ENCODE measurements at regions not wholly inside any gene's neighbourhood (a gene's known extent, or its start where the extent isn't known, plus 50 kb on each side); places are given as distances from the start of the nearest gene placed in this dataset.

DNA sequence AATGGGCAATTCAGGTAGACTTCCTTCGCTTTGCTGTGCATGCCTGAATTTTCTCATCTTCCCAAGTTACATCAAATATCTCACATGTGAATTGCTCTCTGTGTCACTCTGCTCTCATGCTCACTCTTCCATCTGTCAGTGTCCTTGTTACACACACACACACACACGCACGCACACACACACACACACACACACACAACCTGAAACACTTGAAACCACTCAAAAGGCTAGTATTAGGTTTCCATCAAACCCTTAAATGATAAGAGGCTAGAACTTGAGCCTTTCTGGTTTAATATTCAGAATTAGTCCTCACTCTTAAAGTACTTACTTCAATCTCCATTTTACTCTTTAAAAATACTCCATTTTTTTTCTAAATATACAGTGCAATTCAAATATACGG lies 282.4 kb downstream of the C11orf87 start (continued):
- TF ChIP-seq, protein P1, sequence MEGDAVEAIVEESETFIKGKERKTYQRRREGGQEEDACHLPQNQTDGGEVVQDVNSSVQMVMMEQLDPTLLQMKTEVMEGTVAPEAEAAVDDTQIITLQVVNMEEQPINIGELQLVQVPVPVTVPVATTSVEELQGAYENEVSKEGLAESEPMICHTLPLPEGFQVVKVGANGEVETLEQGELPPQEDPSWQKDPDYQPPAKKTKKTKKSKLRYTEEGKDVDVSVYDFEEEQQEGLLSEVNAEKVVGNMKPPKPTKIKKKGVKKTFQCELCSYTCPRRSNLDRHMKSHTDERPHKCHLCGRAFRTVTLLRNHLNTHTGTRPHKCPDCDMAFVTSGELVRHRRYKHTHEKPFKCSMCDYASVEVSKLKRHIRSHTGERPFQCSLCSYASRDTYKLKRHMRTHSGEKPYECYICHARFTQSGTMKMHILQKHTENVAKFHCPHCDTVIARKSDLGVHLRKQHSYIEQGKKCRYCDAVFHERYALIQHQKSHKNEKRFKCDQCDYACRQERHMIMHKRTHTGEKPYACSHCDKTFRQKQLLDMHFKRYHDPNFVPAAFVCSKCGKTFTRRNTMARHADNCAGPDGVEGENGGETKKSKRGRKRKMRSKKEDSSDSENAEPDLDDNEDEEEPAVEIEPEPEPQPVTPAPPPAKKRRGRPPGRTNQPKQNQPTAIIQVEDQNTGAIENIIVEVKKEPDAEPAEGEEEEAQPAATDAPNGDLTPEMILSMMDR (IDR thresholded peaks at IDR 0.05 in 2 of 3, conservative IDR thresholded peaks at IDR 0.05 in 1 of 3; ENCODE audit: control insufficient read depth in 2 of 3, extremely low read depth in 1 of 3, insufficient read depth in 1 of 3, low read depth in 3 of 3, low read length in 3 of 3) = no peak
- TF ChIP-seq MYB (IDR thresholded peaks at IDR 0.05; ENCODE audit: borderline replicate concordance, low read depth, low read length) (no peak), NFIC (IDR thresholded peaks at IDR 0.05; ENCODE audit: low read depth, low read length) (no peak), LARP7 (IDR thresholded peaks at IDR 0.05) (no peak), EGR1 (IDR thresholded peaks at IDR 0.05; ENCODE audit: borderline replicate concordance in 1 of 2, low read depth in 2 of 2, low read length in 2 of 2) (no peak), KDM1A (IDR thresholded peaks at IDR 0.05; ENCODE audit: borderline replicate concordance) (no peak)

DNA sequence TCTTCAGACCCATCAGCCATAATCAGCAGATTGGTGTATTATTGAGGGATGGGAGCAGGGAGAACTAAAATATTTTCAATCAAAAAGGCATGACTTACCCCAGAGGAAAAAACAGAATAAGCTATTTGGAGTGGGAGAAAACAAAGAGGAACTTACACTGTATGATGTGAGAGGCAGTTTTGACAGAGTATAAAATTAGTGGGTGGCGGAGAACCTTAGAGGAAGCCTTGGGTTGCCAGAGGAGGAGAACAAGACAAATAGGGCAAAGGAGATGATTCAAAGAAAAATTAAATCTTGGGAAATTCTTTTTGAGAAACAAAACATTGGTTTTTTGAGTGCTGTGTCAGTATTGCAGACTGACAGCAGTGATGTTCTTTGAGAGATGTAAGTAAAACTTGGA lies 285.0 kb downstream of the C11orf87 start:
- WGBS (ENCODE audit: insufficient coverage, insufficient replicate concordance, low lambda C conversion rate, missing lambda C conversion rate) = 90% methylated on average over 1 of the region's 1 CpG
- no peaks in the 10 kb centered on the region for H3K4me1 ChIP-seq (ENCODE audit: control insufficient read depth, insufficient read depth, low read length)
- H2AFZ ChIP-seq (ENCODE audit: control insufficient read depth, low read depth, low read length) = no peak overlapping the region
- no peaks in the 10 kb centered on the region for H4K20me1 ChIP-seq (ENCODE audit: control insufficient read depth, insufficient read depth)
- no peaks in the 10 kb centered on the region for H3K9me3 ChIP-seq (replicated peaks; ENCODE audit: control insufficient read depth, insufficient read depth, low read length)
- TF ChIP-seq STAT3 (IDR thresholded peaks at IDR 0.05; ENCODE audit: low read depth, low read length) (no peak), MYC (IDR thresholded peaks at IDR 0.05; ENCODE audit: insufficient read depth, insufficient read length, insufficient replicate concordance, low read length, severe bottlenecking) (no peak), MTA3 (IDR thresholded peaks at IDR 0.05; ENCODE audit: borderline replicate concordance, low read length) (no peak), ZNF217 (IDR thresholded peaks at IDR 0.05) (no peak), WRNIP1 (IDR thresholded peaks at IDR 0.05; ENCODE audit: borderline replicate concordance, low read depth, low read length) (no peak)
- TF ChIP-seq, protein P2, sequence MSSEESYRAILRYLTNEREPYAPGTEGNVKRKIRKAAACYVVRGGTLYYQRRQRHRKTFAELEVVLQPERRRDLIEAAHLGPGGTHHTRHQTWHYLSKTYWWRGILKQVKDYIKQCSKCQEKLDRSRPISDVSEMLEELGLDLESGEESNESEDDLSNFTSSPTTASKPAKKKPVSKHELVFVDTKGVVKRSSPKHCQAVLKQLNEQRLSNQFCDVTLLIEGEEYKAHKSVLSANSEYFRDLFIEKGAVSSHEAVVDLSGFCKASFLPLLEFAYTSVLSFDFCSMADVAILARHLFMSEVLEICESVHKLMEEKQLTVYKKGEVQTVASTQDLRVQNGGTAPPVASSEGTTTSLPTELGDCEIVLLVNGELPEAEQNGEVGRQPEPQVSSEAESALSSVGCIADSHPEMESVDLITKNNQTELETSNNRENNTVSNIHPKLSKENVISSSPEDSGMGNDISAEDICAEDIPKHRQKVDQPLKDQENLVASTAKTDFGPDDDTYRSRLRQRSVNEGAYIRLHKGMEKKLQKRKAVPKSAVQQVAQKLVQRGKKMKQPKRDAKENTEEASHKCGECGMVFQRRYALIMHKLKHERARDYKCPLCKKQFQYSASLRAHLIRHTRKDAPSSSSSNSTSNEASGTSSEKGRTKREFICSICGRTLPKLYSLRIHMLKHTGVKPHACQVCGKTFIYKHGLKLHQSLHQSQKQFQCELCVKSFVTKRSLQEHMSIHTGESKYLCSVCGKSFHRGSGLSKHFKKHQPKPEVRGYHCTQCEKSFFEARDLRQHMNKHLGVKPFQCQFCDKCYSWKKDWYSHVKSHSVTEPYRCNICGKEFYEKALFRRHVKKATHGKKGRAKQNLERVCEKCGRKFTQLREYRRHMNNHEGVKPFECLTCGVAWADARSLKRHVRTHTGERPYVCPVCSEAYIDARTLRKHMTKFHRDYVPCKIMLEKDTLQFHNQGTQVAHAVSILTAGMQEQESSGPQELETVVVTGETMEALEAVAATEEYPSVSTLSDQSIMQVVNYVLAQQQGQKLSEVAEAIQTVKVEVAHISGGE (CRISPR knock-in tag; IDR thresholded peaks at IDR 0.05) = no peak
- in situ Hi-C loops (cut with MboI) = no loop called here
- intact Hi-C loops (cut with micrococcal nuclease; ENCODE audit: unreplicated experiment) = no loop called here
- no peaks in the 10 kb centered on the region; a peak in 1 of 4 replicates for H3K27me3 ChIP-seq (replicated peaks in 1 of 2; ENCODE audit: control insufficient read depth in 2 of 2, insufficient read depth in 2 of 2, low read length in 1 of 2)
- ChIA-PET RAD21 (ENCODE audit: unreplicated experiment) (no interaction called here), CTCF (interaction anchor here (3.2 kb wide), 1 partner anchor 10 kb away, joined by 11 read pairs; no protein-coding TSS in a partner anchor), POLR2A (no interaction called here), SMC1A (ENCODE audit: uncharacterized antibody, unreplicated experiment) (no interaction called here)
- no peak for FAIRE-seq
- no peaks in the 10 kb centered on the region for H3K36me3 ChIP-seq (ENCODE audit: control insufficient read depth in 2 of 2, insufficient read depth in 2 of 2, low read length in 1 of 2)
- DNase-seq (ENCODE audit: low read depth, low spot score) = no peak
- ATAC-seq = no peak
- H3K9ac ChIP-seq (ENCODE audit: control insufficient read depth, insufficient read depth, low read length) = no peak overlapping the region
- H3K4me3 ChIP-seq = no peak overlapping the region
- BruUV-seq (replicated peaks) = no TSS peak
- H3K27ac ChIP-seq (ENCODE audit: control insufficient read depth, insufficient read depth) = no peak overlapping the region
- no peaks in the 10 kb centered on the region for H3K79me2 ChIP-seq (ENCODE audit: control insufficient read depth, insufficient read depth, low read length)
- H3K4me2 ChIP-seq (ENCODE audit: control insufficient read depth, insufficient read depth) = no peak overlapping the region
